ENCODE measurements at regions not wholly inside any gene's neighbourhood (a gene's known extent, or its start where the extent isn't known, plus 50 kb on each side); places are given as distances from the start of the nearest gene placed in this dataset.

- TF ChIP-seq REST (IDR thresholded peaks at IDR 0.05; ENCODE audit: insufficient replicate concordance, low read depth) = no peak
- TF ChIP-seq SPI1 (IDR thresholded peaks at IDR 0.05; ENCODE audit: borderline replicate concordance, low read depth) = no peak
- no peak for DNase-seq (ENCODE audit: low read depth in 1 of 2, low spot score in 1 of 2)
- Histone ChIP-seq H3K27ac (replicated peaks) (no peak overlapping the region), H3K4me3 (replicated peaks; ENCODE audit: insufficient read depth, low read length) (no peak overlapping the region), H3K27me3 (ENCODE audit: insufficient read depth, poor library complexity, severe bottlenecking) (no peaks in the 10 kb centered on the region)
Observed at GRCh38 chr6:81977486-81977885, 225.0 kb upstream of the TENT5A start.

- Histone ChIP-seq H3K27me3 (ENCODE audit: insufficient read depth, poor library complexity, severe bottlenecking) (no peaks in the 10 kb centered on the region), H3K27ac (replicated peaks) (peak overlapping the region; percentile 79), H3K4me3 (replicated peaks; ENCODE audit: insufficient read depth, low read length) (no peak overlapping the region)
- DNase-seq (ENCODE audit: low read depth in 1 of 2, low spot score in 1 of 2) = no peak
- TF ChIP-seq REST (IDR thresholded peaks at IDR 0.05; ENCODE audit: insufficient replicate concordance, low read depth) (no peak), SPI1 (IDR thresholded peaks at IDR 0.05; ENCODE audit: borderline replicate concordance, low read depth) (no peak), POLR2AphosphoS5 (IDR thresholded peaks at IDR 0.05; ENCODE audit: low read depth) (no peak)
Observed at GRCh38 chr6:81969814-81970213, 217.3 kb upstream of the TENT5A start.

GRCh38 chr6:81969011-81969410 lies 216.5 kb upstream of the TENT5A start:
- Histone ChIP-seq H3K27me3 (ENCODE audit: insufficient read depth, poor library complexity, severe bottlenecking) (no peaks in the 10 kb centered on the region), H3K27ac (replicated peaks) (peak overlapping the region; percentile 79), H3K4me3 (replicated peaks; ENCODE audit: insufficient read depth, low read length) (no peak overlapping the region)
- TF ChIP-seq POLR2AphosphoS5 (IDR thresholded peaks at IDR 0.05; ENCODE audit: low read depth) = peak; percentile 62; the same call in 1 of the 2 replicates
- TF ChIP-seq REST (IDR thresholded peaks at IDR 0.05; ENCODE audit: insufficient replicate concordance, low read depth) = no peak
- TF ChIP-seq SPI1 (IDR thresholded peaks at IDR 0.05; ENCODE audit: borderline replicate concordance, low read depth) = peak; percentile 42; the same call in 1 of the 2 replicates
- DNase-seq (ENCODE audit: low read depth in 1 of 2, low spot score in 1 of 2) = peak; percentile 46 to 75

GRCh38 chr6:81966968-81967367 lies 214.5 kb upstream of the TENT5A start:
- Histone ChIP-seq H3K27me3 (ENCODE audit: insufficient read depth, poor library complexity, severe bottlenecking) (no peaks in the 10 kb centered on the region), H3K27ac (replicated peaks) (no peak overlapping the region), H3K4me3 (replicated peaks; ENCODE audit: insufficient read depth, low read length) (no peak overlapping the region)
- DNase-seq (ENCODE audit: low read depth in 1 of 2, low spot score in 1 of 2) = peak in 1 of 2 experiments; percentile 18
- TF ChIP-seq CTCF (IDR thresholded peaks at IDR 0.05; ENCODE audit: insufficient read depth, low read length) = no peak
- TF ChIP-seq GABPA (IDR thresholded peaks at IDR 0.05; ENCODE audit: low read depth) = no peak
- no peak for TF ChIP-seq REST (IDR thresholded peaks at IDR 0.05; ENCODE audit: insufficient replicate concordance, low read depth)
- TF ChIP-seq SPI1 (IDR thresholded peaks at IDR 0.05; ENCODE audit: borderline replicate concordance, low read depth) = no peak
- no peak for TF ChIP-seq POLR2AphosphoS5 (IDR thresholded peaks at IDR 0.05; ENCODE audit: low read depth)

Data from HL-60 (cell line).